SW 1271 (cell line): ENCODE measurements at regions not wholly inside any gene's neighbourhood (a gene's known extent, or its start where the extent isn't known, plus 50 kb on each side); places are given as distances from the start of the nearest gene placed in this dataset.

Experiments
- DNase-seq, 2 experiments: peaks; one replicate each; lab custom pipeline; 2025; lab: John Stamatoyannopoulos, UW

- no peak for DNase-seq
Observed at GRCh38 chr5:145365464-145365863, 469.7 kb downstream of the PRELID2 start.

- peak in 1 of 2 experiments; percentile 86 for DNase-seq
Observed at GRCh38 chr5:145362266-145362665, 472.9 kb downstream of the PRELID2 start.

- no peak for DNase-seq
Observed at GRCh38 chr5:145360936-145361335, 474.2 kb downstream of the PRELID2 start.

GRCh38 chr5:145350513-145350912, 484.6 kb downstream of the PRELID2 start:
- no peak for DNase-seq

GRCh38 chr5:145347026-145347616, 488.0 kb downstream of the PRELID2 start:
- DNase-seq = peak in 1 of 2 experiments; percentile 51

- no peak for DNase-seq
Observed at GRCh38 chr5:145345511-145346287, 489.4 kb downstream of the PRELID2 start.

- peak in 1 of 2 experiments; percentile 33 for DNase-seq
Observed at GRCh38 chr5:145341842-145342241, 493.3 kb downstream of the PRELID2 start.

GRCh38 chr5:145340099-145340498, 495.0 kb downstream of the PRELID2 start:
- no peak for DNase-seq

GRCh38 chr5:145324767-145325479, 510.2 kb downstream of the PRELID2 start:
- DNase-seq = no peak

- DNase-seq = no peak
Observed at GRCh38 chr5:145324101-145324500, 511.0 kb downstream of the PRELID2 start.

GRCh38 chr5:145316282-145316681, 518.9 kb downstream of the PRELID2 start:
- DNase-seq = no peak

GRCh38 chr5:145307866-145308382, 527.2 kb downstream of the PRELID2 start:
- DNase-seq = no peak

GRCh38 chr5:145295236-145295835, 539.8 kb downstream of the PRELID2 start:
- DNase-seq = no peak

GRCh38 chr5:145294331-145294730, 540.8 kb downstream of the PRELID2 start:
- DNase-seq = no peak

- DNase-seq = no peak
Observed at GRCh38 chr5:145293716-145294115, 541.4 kb downstream of the PRELID2 start.

GRCh38 chr5:145292278-145292677, 542.9 kb downstream of the PRELID2 start:
- no peak for DNase-seq

GRCh38 chr5:145283141-145283810, 551.9 kb downstream of the PRELID2 start:
- DNase-seq = no peak

GRCh38 chr5:145280806-145281205, 554.3 kb downstream of the PRELID2 start:
- DNase-seq = no peak

- DNase-seq = no peak
Observed at GRCh38 chr5:145280214-145280613, 554.9 kb downstream of the PRELID2 start.

- no peak for DNase-seq
Observed at GRCh38 chr5:145260670-145261069, 574.5 kb downstream of the PRELID2 start.

GRCh38 chr5:145247745-145248040, 587.4 kb downstream of the PRELID2 start:
- no peak for DNase-seq
